ENCODE measurements at regions not wholly inside any gene's neighbourhood (a gene's known extent, or its start where the extent isn't known, plus 50 kb on each side); places are given as distances from the start of the nearest gene placed in this dataset.
"Not testable (repeated sequence)": the region's sequence is repeated elsewhere in the genome, so short reads cannot be mapped to it uniquely, and the experiment has no call there.

- no peak for DNase-seq (ENCODE audit: low read depth)
- H3K4me3 ChIP-seq (ENCODE audit: low read depth, low read length) = no peak overlapping the region
- no peak for TF ChIP-seq CTCF (IDR thresholded peaks at IDR 0.05; ENCODE audit: insufficient read depth, low read depth, low read length)
Observed at GRCh38 chr20:19129306-19129705, 83.1 kb upstream of the SLC24A3 start.

GRCh38 chr20:19129976-19130612, 82.3 kb upstream of the SLC24A3 start:
- DNase-seq (ENCODE audit: low read depth) = no peak
- no peak overlapping the region for H3K4me3 ChIP-seq (ENCODE audit: low read depth, low read length)
- no peak for TF ChIP-seq CTCF (IDR thresholded peaks at IDR 0.05; ENCODE audit: insufficient read depth, low read depth, low read length)

- TF ChIP-seq CTCF (IDR thresholded peaks at IDR 0.05; ENCODE audit: insufficient read depth, low read depth, low read length) = no peak
- no peak overlapping the region for H3K4me3 ChIP-seq (ENCODE audit: low read depth, low read length)
- DNase-seq (ENCODE audit: low read depth) = no peak
Observed at GRCh38 chr20:19130613-19130984, 81.8 kb upstream of the SLC24A3 start.

- TF ChIP-seq CTCF (IDR thresholded peaks at IDR 0.05; ENCODE audit: insufficient read depth, low read depth, low read length) = no peak
Observed at GRCh38 chr20:19137641-19138040, 74.8 kb upstream of the SLC24A3 start.

GRCh38 chr20:19138758-19139157, 73.7 kb upstream of the SLC24A3 start:
- no peak overlapping the region for H3K4me3 ChIP-seq (ENCODE audit: low read depth, low read length)
- no peak for DNase-seq (ENCODE audit: low read depth)
- no peak for TF ChIP-seq CTCF (IDR thresholded peaks at IDR 0.05; ENCODE audit: insufficient read depth, low read depth, low read length)

More at GRCh38 chr20:19137641-19138040, 74.8 kb upstream of the SLC24A3 start:
- no peak for DNase-seq (ENCODE audit: low read depth)
- H3K4me3 ChIP-seq (ENCODE audit: low read depth, low read length) = no peak overlapping the region

GRCh38 chr20:19139584-19139983, 72.9 kb upstream of the SLC24A3 start:
- not testable (repeated sequence) for H3K4me3 ChIP-seq (ENCODE audit: low read depth, low read length)

GRCh38 chr20:19141998-19142397, 70.4 kb upstream of the SLC24A3 start:
- no peak for TF ChIP-seq CTCF (IDR thresholded peaks at IDR 0.05; ENCODE audit: insufficient read depth, low read depth, low read length)
- H3K4me3 ChIP-seq (ENCODE audit: low read depth, low read length) = no peak overlapping the region
- no peak for DNase-seq (ENCODE audit: low read depth)

More at GRCh38 chr20:19139584-19139983, 72.9 kb upstream of the SLC24A3 start:
- not testable (repeated sequence) for DNase-seq (ENCODE audit: low read depth)

Data from fibroblast of villous mesenchyme (primary cell).